ENCODE measurements at regions not wholly inside any gene's neighbourhood (a gene's known extent, or its start where the extent isn't known, plus 50 kb on each side); places are given as distances from the start of the nearest gene placed in this dataset.

DNA sequence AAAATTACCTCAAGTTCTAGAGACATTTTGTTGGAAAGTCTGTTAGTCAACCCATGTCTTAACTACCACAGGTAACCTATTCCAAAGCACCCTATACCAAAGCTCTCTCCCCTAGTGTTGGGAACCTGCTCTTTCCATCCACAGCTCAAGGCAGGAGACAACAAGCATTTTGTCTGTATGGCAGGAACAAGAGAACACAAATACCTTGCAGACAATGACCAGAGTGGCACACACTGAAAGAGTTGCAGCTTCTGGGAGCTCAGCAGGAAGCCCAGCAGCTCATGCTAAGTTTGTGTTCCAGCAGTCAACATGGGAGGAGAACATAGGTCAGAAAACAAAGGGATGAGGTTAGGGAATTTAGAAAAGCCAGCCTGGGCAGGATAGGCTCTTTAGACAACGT is 300.8 kb downstream of the HHIPL2 start:
- DNase-seq (ENCODE audit: low read depth in 3 of 3, low spot score in 2 of 3): no peak

DNA sequence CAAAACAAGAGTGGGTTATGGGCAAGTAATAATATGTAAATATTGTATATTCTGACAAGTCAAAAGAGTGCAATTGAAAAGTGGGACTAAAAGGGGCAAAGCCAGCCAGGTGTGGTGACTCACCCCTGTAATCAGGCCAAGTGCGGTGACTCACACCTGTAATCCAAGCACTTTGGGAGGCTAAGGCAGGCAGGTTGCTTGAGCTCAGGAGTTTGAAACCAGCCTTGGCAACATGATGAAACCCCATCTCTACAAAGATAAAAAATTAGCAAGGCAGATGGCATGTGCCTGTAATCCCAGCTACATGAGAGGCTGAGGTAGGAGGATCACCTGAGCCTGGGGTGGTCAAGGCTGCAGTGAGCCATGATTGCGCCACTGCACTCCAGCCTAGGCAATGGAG is 304.0 kb downstream of the HHIPL2 start:
- DNase-seq (ENCODE audit: low read depth in 3 of 3, low spot score in 2 of 3): no peak

GRCh38 chr1:222242492-222242891 is 305.4 kb downstream of the HHIPL2 start:
- no peak for DNase-seq (ENCODE audit: low read depth in 3 of 3, low spot score in 2 of 3)

- no peak for DNase-seq (ENCODE audit: low read depth in 3 of 3, low spot score in 2 of 3)
Measured at GRCh38 chr1:222241410-222241809, 306.5 kb downstream of the HHIPL2 start.

DNA sequence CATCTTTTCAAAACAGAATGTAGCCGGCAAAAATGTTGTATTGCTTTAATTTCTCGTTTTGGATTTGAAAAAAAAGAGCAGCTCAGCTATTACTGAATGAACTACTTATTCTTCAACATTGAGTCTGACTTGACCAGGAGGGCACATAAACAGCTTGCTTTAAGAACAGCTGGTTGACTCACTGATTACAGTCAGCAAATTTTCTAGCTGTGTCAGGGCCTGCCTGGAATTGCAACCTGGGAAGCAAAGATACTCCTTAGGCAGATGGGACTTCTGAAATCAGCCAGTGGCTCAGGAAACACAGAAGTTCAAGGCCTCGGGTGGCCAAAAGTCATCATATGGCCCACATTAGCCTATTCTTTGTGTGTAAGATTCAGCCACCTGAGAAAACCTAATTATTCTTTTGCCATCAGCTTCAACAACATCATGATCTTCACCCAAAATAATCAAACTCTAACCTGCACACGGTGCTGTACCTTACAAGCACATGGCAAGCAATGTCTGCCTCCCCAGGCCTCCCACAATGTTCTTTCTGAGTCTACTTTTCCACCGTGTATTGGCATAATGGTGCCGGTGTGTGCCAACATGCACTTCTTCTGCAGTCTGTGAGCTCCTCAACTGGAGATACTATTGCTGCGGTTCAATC is 307.2 kb downstream of the HHIPL2 start:
- DNase-seq (ENCODE audit: low read depth in 3 of 3, low spot score in 2 of 3): no peak

GRCh38 chr1:222239130-222239529 is 308.8 kb downstream of the HHIPL2 start:
- no peak for DNase-seq (ENCODE audit: low read depth in 3 of 3, low spot score in 2 of 3)

- no peak for DNase-seq (ENCODE audit: low read depth in 3 of 3, low spot score in 2 of 3)
Measured at GRCh38 chr1:222234351-222234750, 313.6 kb downstream of the HHIPL2 start.

DNA sequence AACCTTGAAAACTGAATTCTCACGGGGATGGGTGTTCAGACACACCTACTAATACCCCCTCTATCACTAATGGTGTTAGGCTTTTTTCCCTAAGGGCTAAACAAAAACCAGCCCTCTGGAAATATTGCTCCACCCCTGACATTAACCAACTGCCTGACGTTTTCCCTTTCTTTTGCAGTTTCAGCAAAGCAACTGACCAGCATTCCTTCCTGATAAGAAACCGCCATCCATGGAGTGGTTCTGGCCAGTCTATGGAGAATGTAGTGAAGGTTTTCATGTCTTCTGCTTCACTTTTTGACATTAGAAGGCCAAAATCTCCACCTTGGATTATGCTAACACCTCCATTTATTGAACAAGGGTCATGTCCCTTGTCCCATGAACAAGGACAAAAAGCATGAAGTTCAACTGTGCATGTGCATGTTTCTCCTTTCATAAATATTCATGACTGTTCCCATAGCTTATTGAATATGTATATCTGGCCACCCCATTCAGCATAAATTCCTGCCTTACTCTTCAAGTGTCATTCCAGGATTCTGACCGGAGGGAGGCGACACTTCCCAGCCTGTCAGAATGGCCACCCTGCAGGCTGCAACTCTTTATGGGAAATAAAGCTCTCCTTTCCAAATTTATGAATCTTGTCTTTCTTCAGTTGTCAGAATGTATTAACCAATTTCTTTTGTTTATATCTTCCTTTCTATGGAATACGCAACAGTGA is 314.3 kb downstream of the HHIPL2 start:
- no peak for DNase-seq (ENCODE audit: low read depth in 3 of 3, low spot score in 2 of 3)

- no peak for DNase-seq (ENCODE audit: low read depth in 3 of 3, low spot score in 2 of 3)
Measured at GRCh38 chr1:222232842-222233241, 315.1 kb downstream of the HHIPL2 start.

DNA sequence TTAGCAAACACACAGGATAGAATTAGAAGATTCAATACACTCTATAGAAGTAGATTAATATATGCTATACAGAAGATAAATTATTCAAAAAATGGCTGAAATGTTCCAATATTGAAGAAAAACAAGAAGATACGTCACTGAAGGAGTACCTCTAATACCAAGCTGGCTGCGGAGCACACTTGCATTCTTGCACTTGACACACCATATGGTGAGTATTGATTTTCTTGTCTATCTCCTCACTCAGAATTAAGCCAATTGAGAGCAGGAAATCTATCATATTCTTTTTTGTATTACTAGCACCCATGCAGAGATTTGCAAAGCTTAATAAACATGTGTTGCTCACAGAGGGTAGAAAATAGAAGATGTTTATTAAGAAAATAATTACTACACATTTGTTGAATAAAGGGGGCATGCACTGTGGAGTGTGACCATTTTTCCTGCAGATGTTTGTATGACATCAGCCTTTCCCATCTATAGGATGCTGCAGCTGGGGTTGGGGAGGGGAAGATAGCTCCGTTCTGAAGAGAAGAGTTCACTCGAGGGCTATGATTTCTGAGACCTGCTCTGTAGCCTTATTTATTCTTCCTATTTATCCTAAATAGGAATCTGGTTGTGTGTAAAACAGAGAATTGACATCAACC is 318.1 kb downstream of the HHIPL2 start:
- DNase-seq (ENCODE audit: low read depth in 3 of 3, low spot score in 2 of 3): no peak

DNA sequence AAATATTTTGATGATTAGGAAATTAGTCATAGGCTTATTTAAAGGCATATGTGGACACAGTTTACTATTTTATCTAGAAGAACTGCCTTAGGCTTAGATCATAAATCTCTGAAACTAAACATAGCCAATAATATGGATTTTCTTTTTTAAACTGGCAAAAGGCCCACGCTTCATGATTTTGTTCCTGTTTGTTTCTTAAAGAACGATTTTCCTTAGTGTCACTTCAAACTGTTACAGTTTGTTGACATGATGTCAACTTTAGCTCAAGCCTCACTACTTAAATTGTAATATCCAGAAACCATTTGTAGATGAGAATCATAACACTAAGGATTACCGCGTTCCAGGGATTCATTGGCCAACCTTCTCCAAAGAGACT is 322.6 kb downstream of the HHIPL2 start:
- DNase-seq (ENCODE audit: low read depth in 3 of 3, low spot score in 2 of 3): no peak

GRCh38 chr1:222224636-222225315 is 323.1 kb downstream of the HHIPL2 start:
- DNase-seq (ENCODE audit: low read depth in 3 of 3, low spot score in 2 of 3): no peak

DNA sequence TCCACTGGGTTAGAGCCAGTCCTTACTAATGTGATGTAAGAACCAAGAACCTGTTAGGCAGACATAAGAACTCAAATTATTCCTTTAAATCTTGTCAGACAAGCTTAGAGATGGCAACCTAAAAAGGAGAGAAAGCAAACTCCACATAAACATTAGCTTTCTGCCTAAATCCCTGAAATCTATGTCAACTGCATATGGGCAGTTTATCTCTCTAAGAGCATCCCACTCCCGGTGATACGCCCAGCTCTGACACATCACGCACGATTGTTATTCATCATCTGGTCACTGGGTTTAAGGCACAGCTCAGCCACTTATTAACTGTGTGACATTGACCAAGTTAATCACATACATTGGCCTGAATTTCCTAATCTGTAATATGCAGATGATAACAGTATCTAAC is 323.7 kb downstream of the HHIPL2 start:
- DNase-seq (ENCODE audit: low read depth in 3 of 3, low spot score in 2 of 3): no peak

- no peak for DNase-seq (ENCODE audit: low read depth in 3 of 3, low spot score in 2 of 3)
Measured at GRCh38 chr1:222223010-222223409, 324.9 kb downstream of the HHIPL2 start.

DNA sequence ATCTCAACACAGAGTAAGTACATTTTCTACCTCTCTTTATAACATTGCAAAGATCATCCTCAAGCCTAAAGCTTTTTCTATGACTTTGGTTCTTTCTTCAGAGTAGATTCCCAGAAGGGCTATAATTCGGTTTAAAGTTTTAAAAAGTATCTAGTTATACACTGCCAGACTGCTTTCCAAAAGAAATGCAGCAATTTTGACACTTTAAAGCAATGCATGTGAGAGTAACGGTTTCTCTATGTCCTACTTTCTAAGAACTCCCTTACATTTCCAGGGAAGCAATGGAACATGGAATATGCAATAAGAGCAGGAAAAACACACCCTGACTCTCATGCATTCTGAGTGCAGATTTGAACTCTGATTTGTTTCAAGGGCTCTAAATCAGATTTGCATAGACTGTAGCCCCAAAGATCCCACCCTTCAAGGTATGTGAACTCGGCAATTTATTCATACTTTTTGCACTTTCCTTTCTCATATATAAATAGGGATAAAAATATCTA is 331.6 kb downstream of the HHIPL2 start:
- DNase-seq (ENCODE audit: low read depth in 3 of 3, low spot score in 2 of 3): no peak

GRCh38 chr1:222210776-222211175 is 337.1 kb downstream of the HHIPL2 start:
- DNase-seq (ENCODE audit: low read depth in 3 of 3, low spot score in 2 of 3): no peak

GRCh38 chr1:222204475-222204874 is 343.4 kb downstream of the HHIPL2 start:
- no peak for DNase-seq (ENCODE audit: low read depth in 3 of 3, low spot score in 2 of 3)

GRCh38 chr1:222202831-222203230 is 345.1 kb downstream of the HHIPL2 start:
- DNase-seq (ENCODE audit: low read depth in 3 of 3, low spot score in 2 of 3): no peak

DNA sequence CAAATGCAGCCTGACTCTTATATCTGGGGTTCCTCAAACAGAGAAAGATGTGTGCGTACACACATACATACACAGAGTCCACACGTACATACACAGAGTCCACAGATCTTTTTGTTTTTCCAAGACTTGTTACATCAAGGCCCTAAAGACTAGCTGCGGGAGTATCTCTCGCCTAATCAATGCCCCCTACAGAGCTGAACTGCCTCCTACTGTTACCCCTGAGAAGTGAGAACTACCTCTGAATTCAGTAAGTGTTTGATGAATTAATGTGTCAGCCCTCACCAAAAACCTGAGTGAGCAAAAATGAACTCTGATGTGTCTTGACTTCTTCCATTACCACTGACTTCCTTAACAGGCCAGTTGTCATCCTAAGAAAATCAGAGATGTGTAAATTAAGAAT is 351.2 kb downstream of the HHIPL2 start:
- no peak for DNase-seq (ENCODE audit: low read depth in 3 of 3, low spot score in 2 of 3)

- DNase-seq (ENCODE audit: low read depth in 3 of 3, low spot score in 2 of 3): no peak
Measured at GRCh38 chr1:222196288-222196687, 351.6 kb downstream of the HHIPL2 start.

DNA sequence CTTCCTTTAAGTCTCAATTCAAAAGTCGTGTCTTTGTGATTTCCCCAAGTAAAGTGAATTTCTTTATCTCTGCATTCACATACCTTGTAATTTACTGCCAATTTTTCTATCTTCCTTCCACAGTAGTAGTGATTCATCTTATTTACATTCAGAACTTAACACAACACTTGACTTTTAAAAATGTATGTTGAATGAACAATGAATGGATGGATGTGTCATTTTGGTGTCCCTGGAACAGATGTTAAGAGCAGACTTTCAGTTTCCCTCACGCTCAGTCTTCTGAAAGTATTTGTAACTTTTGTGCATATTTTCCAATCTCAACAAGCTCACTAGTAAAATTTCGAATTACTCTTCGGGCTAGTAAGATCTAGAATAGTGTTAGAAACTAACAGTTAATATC is 352.0 kb downstream of the HHIPL2 start:
- DNase-seq (ENCODE audit: low read depth in 3 of 3, low spot score in 2 of 3): no peak

Data from right renal cortex interstitium (tissue), 3 donors.